Tibial nerve (tissue), 3 donors: ENCODE measurements at regions not wholly inside any gene's neighbourhood (a gene's known extent, or its start where the extent isn't known, plus 50 kb on each side); places are given as distances from the start of the nearest gene placed in this dataset.

Experiments used
- CTCF ChIP-seq, 5 experiments: fragments of 200-600 bp in 3 of 5; fragments of 450-650 bp in 2 of 5; sonication (generic) in 3 of 5; IDR thresholded peaks; one replicate each; pipeline ENCODE4 v1.5.1; 2016 to 2019; ENCODE audit warnings: antibody characterized with exemption in 5 of 5, mild to moderate bottlenecking in 3 of 5, moderate library complexity in 2 of 5
- POLR2A ChIP-seq, 2 donors: fragments of 450-650 bp; IDR thresholded peaks; one replicate each; pipeline ENCODE4 v1.6.1; 2017; ENCODE audit warnings: antibody characterized with exemption in 2 of 2, mild to moderate bottlenecking in 2 of 2, moderate library complexity in 2 of 2

- no peak for TF ChIP-seq CTCF (IDR thresholded peaks at IDR 0.05)
- no peak for TF ChIP-seq POLR2A (IDR thresholded peaks at IDR 0.05)
Observed at GRCh38 chr9:87310827-87311523, 186.7 kb upstream of the DAPK1 start.
